ENCODE measurements at regions not wholly inside any gene's neighbourhood (a gene's known extent, or its start where the extent isn't known, plus 50 kb on each side); places are given as distances from the start of the nearest gene placed in this dataset.

GRCh38 chr15:92831336-92831654 is 68.8 kb upstream of the CHD2 start:
- Histone ChIP-seq H3K79me2 (replicated peaks; ENCODE audit: insufficient read depth) (no peaks in the 10 kb centered on the region), H3K4me1 (ENCODE audit: insufficient read depth) (peaks cover 37% of the 10 kb centered on the region), H3K4me2 (peak overlapping the region; percentile 53), H3K4me3 (peak overlapping the region; percentile 19; the same call in 1 of the 2 replicates), H4K20me1 (replicated peaks; ENCODE audit: insufficient read depth) (no peaks in the 10 kb centered on the region), H3K27ac (ENCODE audit: low read depth) (peak overlapping the region; percentile 94), H2AFZ (no peak overlapping the region), H3K27me3 (ENCODE audit: insufficient read depth) (no peaks in the 10 kb centered on the region), H3K9me2 (ENCODE audit: insufficient read depth) (no peaks in the 10 kb centered on the region), H3F3A (replicated peaks; ENCODE audit: low read depth) (0 out of 2 replicates have a peak, but pooled peaks cover 11% of the 10 kb centered on the region), H3K36me3 (ENCODE audit: insufficient read depth) (no peaks in the 10 kb centered on the region)
- Mint-ChIP-seq H3K4me1 (peaks cover 44% of the 10 kb centered on the region), H3K27ac (peak overlapping the region; percentile 99), H3K9me3 (no peaks in the 10 kb centered on the region), H3K4me3 (peak overlapping the region; percentile 55), H3K27me3 (ENCODE audit: insufficient read depth, low read depth, poor library complexity) (peaks cover 18% of the 10 kb centered on the region), H3K36me3 (ENCODE audit: low read depth) (no peaks in the 10 kb centered on the region)
- no peak; the same call in 2 of the 3 replicates for ATAC-seq
- no peak for TF ChIP-seq REST (IDR thresholded peaks at IDR 0.05; ENCODE audit: unreplicated experiment)
- no peak for TF ChIP-seq NANOG (IDR thresholded peaks at IDR 0.05; ENCODE audit: borderline replicate concordance)
- no peak for TF ChIP-seq ZNF114 (CRISPR knock-in tag; IDR thresholded peaks at IDR 0.05)
- no peak for TF ChIP-seq ZNF331 (CRISPR knock-in tag; IDR thresholded peaks at IDR 0.05; ENCODE audit: low read depth)
- no peak for TF ChIP-seq POLR2AphosphoS5 (IDR thresholded peaks at IDR 0.05; ENCODE audit: low read depth)
- no peak for TF ChIP-seq CREB1 (CRISPR knock-in tag; IDR thresholded peaks at IDR 0.05; ENCODE audit: low read depth)
- no peak for TF ChIP-seq STAT1 (IDR thresholded peaks at IDR 0.05; ENCODE audit: unreplicated experiment)
- TF ChIP-seq EZH2phosphoT487 (IDR thresholded peaks at IDR 0.05; ENCODE audit: unreplicated experiment), result no peak
- TF ChIP-seq ETS1 (IDR thresholded peaks at IDR 0.05), result no peak
- no peak for TF ChIP-seq EZH2 (IDR thresholded peaks at IDR 0.05; ENCODE audit: low read depth, unreplicated experiment)
- no peak for TF ChIP-seq CTCF (conservative IDR thresholded peaks at IDR 0.05; ENCODE audit: low read depth in 2 of 2)
- TF ChIP-seq JUNB (IDR thresholded peaks at IDR 0.05; ENCODE audit: unreplicated experiment), result no peak
- DNase-seq (ENCODE audit: low spot score), result no peak

All from GM23338 (cell line).